Activated T-cell treated with anti-CD3 and anti-CD28 coated beads, Interleukin-2, amount 50 U/mL, for 4 hours (primary cell): ENCODE measurements at regions not wholly inside any gene's neighbourhood (a gene's known extent, or its start where the extent isn't known, plus 50 kb on each side); places are given as distances from the start of the nearest gene placed in this dataset.

Experiments used
- ATAC-seq, 2 donors: fragments of 200-7000 bp; cut with Tn5 transposase; one replicate each; pipeline ENCODE4 v1.10.0; 2021
- DNase-seq: peaks from one replicate; pipeline ENCODE4 v3.0.0-alpha.2; 2020
- H3K27me3 Mint-ChIP-seq: one replicate; pipeline ENCODE4 v1.8.0; 2021; ENCODE audit warnings: low read depth, mixed read lengths
- H3K36me3 Mint-ChIP-seq: one replicate; pipeline ENCODE4 v1.8.0; 2022; ENCODE audit warnings: mixed read lengths; ENCODE audit not compliant: insufficient read depth
- H3K4me1 Mint-ChIP-seq: one replicate; pipeline ENCODE4 v1.8.0; 2021; ENCODE audit warnings: low read depth, mixed read lengths
- H3K4me3 Mint-ChIP-seq: one replicate; pipeline ENCODE4 v1.8.0; 2021; ENCODE audit warnings: mild to moderate bottlenecking, moderate library complexity, mixed read lengths
- H3K9me3 Mint-ChIP-seq: one replicate; pipeline ENCODE4 v1.8.0; 2021; ENCODE audit warnings: mixed read lengths

- Mint-ChIP-seq H3K9me3 (no peaks in the 10 kb centered on the region), H3K36me3 (no peaks in the 10 kb centered on the region), H3K4me1 (no peaks in the 10 kb centered on the region), H3K4me3 (no peak overlapping the region), H3K27me3 (no peaks in the 10 kb centered on the region)
- ATAC-seq (no peak), DNase-seq (no peak)
Observed at GRCh38 chr13:104436555-104436954, 1370.3 kb upstream of the SLC10A2 start.

- Mint-ChIP-seq H3K27me3 (no peaks in the 10 kb centered on the region), H3K4me1 (no peaks in the 10 kb centered on the region), H3K36me3 (no peaks in the 10 kb centered on the region), H3K4me3 (no peak overlapping the region), H3K9me3 (peaks cover 3% of the 10 kb centered on the region)
- no peak for DNase-seq
- no peak for ATAC-seq
Observed at GRCh38 chr13:104431895-104432294, 1365.7 kb upstream of the SLC10A2 start.

GRCh38 chr13:104426435-104426834 lies 1360.2 kb upstream of the SLC10A2 start:
- H3K27me3 Mint-ChIP-seq = no peaks in the 10 kb centered on the region
- H3K4me3 Mint-ChIP-seq = no peak overlapping the region
- ATAC-seq (no peak), DNase-seq (no peak)
- H3K4me1 Mint-ChIP-seq = no peaks in the 10 kb centered on the region
- H3K9me3 Mint-ChIP-seq = peaks cover 3% of the 10 kb centered on the region
- H3K36me3 Mint-ChIP-seq = no peaks in the 10 kb centered on the region

GRCh38 chr13:104422668-104423067 lies 1356.5 kb upstream of the SLC10A2 start:
- H3K27me3 Mint-ChIP-seq = no peaks in the 10 kb centered on the region
- no peak for ATAC-seq

DNA sequence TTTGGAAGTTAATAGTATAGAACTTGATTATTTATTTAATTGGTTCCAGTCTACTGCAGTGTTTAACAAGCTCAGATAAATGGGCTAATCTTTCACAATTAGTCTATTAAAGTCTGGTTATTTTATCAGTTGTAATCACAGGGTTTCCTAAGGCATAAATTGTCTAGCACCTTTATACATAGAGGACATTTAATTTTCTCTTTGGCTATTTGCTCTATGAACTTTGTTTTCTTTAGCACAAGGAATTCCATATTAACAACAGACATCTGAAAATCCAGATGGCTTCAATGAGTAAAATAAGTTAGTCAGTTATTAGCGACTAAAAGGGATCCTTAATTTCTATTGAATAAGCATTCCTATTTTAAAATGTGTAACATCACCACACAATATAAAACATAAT lies 1350.8 kb upstream of the SLC10A2 start:
- Mint-ChIP-seq H3K9me3 (no peaks in the 10 kb centered on the region), H3K27me3 (no peaks in the 10 kb centered on the region), H3K36me3 (no peaks in the 10 kb centered on the region), H3K4me3 (no peak overlapping the region), H3K4me1 (no peaks in the 10 kb centered on the region)
- no peak for DNase-seq
- ATAC-seq = no peak

More at GRCh38 chr13:104422668-104423067, 1356.5 kb upstream of the SLC10A2 start:
- H3K36me3 Mint-ChIP-seq = no peaks in the 10 kb centered on the region
- no peak overlapping the region for H3K4me3 Mint-ChIP-seq
- no peaks in the 10 kb centered on the region for H3K9me3 Mint-ChIP-seq
- H3K4me1 Mint-ChIP-seq = no peaks in the 10 kb centered on the region
- no peak for DNase-seq

- Mint-ChIP-seq H3K4me1 (no peaks in the 10 kb centered on the region), H3K9me3 (no peaks in the 10 kb centered on the region), H3K36me3 (no peaks in the 10 kb centered on the region), H3K4me3 (no peak overlapping the region), H3K27me3 (no peaks in the 10 kb centered on the region)
- no peak for ATAC-seq
- no peak for DNase-seq
Observed at GRCh38 chr13:104414771-104415170, 1348.6 kb upstream of the SLC10A2 start.

- Mint-ChIP-seq H3K36me3 (no peaks in the 10 kb centered on the region), H3K4me3 (no peak overlapping the region), H3K4me1 (no peaks in the 10 kb centered on the region), H3K9me3 (no peaks in the 10 kb centered on the region), H3K27me3 (no peaks in the 10 kb centered on the region)
- ATAC-seq = no peak
- DNase-seq = no peak
Observed at GRCh38 chr13:104414181-104414580, 1348.0 kb upstream of the SLC10A2 start.

DNA sequence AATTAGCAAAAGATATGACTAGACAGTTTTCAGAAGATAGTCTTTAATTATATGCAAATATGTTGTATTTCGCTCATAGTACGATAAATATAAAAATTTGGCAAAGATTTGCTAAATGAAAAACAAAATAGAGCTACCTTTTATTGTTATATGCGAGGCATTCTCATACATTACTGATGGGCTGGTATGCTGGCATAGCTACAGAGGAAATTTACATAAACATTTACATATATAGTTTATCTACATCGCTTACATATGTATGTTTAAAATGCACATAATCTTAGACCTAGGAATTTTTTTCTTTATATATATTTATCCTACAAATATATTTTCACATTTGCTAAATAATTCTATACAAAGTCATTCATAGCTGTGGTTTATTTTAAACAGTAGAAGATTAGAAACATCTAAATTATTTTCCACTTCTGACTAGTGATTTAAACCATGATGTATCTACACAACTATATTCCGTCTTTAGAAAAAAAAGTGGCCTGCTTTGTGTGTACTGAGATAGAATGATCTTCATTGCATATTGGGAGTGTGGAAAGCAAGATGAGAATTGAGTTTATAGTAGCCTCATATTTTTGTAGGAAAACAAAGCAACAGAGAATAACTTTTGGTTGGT lies 1345.0 kb upstream of the SLC10A2 start:
- H3K9me3 Mint-ChIP-seq = peaks cover 3% of the 10 kb centered on the region
- DNase-seq (no peak), ATAC-seq (no peak)
- H3K4me1 Mint-ChIP-seq = no peaks in the 10 kb centered on the region
- no peaks in the 10 kb centered on the region for H3K36me3 Mint-ChIP-seq
- H3K27me3 Mint-ChIP-seq = no peaks in the 10 kb centered on the region
- no peak overlapping the region for H3K4me3 Mint-ChIP-seq

DNA sequence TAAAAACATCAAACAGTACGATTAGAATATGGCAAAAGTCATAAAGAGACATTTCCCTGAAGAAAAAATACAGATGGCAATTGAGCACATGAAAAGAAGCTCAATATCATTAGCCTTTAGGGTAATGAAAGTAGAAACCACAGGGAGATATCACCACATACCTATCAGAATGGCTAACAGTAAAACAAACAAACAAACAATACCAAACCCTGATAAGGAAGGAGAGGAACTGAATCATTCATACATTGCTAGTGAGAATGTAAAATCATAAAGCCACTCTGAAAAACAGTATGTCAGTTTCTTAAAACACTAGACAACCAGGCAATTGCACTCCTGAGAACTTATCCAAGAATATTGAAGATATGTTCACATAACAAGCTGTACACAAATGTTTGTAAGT lies 1342.5 kb upstream of the SLC10A2 start:
- no peaks in the 10 kb centered on the region for H3K36me3 Mint-ChIP-seq
- DNase-seq (no peak), ATAC-seq (no peak)
- H3K9me3 Mint-ChIP-seq = peaks cover 7% of the 10 kb centered on the region
- no peak overlapping the region for H3K4me3 Mint-ChIP-seq
- H3K27me3 Mint-ChIP-seq = no peaks in the 10 kb centered on the region
- H3K4me1 Mint-ChIP-seq = no peaks in the 10 kb centered on the region

DNA sequence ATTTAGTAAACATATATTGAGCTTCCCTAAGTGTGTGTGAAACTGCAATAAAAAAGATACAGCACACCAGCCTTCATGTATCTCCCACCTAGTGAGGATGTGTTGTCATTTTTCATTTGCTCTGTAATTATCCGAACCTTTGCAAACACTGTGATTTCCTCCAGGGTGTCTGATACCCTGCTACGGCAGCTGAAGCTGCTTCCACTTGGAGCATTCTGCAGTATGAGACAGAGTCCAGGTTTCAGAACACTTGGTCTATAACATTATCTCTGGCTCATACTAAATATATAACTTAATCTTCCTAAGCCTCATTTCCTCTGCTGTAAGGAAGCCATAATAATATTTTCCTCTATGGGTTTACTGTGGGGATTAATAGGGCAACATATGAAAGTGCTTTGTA lies 1338.1 kb upstream of the SLC10A2 start:
- ATAC-seq (no peak), DNase-seq (no peak)
- no peaks in the 10 kb centered on the region for H3K4me1 Mint-ChIP-seq
- H3K36me3 Mint-ChIP-seq = no peaks in the 10 kb centered on the region
- peaks cover 2% of the 10 kb centered on the region for H3K27me3 Mint-ChIP-seq
- no peak overlapping the region for H3K4me3 Mint-ChIP-seq
- H3K9me3 Mint-ChIP-seq = peaks cover 7% of the 10 kb centered on the region

DNA sequence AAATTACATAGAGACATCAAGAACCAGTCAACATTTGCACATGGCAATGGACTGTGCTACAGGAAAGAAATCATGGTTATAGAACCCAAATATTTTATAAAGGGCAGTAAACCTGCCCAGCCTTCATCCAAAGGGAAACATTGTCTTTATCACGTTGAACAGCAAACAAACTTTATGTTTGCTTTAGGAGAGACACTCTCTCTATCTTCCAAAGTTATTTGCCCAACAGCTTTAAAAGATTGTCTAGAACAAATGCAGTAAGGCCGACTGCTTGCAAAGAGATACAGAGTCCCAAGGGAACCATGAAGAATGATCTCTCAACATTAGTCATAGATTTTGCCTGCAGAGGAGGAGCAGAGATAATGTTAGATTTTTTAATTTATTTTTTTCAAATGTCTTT lies 1323.5 kb upstream of the SLC10A2 start:
- H3K4me1 Mint-ChIP-seq = no peaks in the 10 kb centered on the region
- H3K27me3 Mint-ChIP-seq = no peaks in the 10 kb centered on the region
- no peak for DNase-seq
- peaks cover 18% of the 10 kb centered on the region for H3K9me3 Mint-ChIP-seq
- no peaks in the 10 kb centered on the region for H3K36me3 Mint-ChIP-seq
- no peak overlapping the region for H3K4me3 Mint-ChIP-seq
- ATAC-seq = no peak

DNA sequence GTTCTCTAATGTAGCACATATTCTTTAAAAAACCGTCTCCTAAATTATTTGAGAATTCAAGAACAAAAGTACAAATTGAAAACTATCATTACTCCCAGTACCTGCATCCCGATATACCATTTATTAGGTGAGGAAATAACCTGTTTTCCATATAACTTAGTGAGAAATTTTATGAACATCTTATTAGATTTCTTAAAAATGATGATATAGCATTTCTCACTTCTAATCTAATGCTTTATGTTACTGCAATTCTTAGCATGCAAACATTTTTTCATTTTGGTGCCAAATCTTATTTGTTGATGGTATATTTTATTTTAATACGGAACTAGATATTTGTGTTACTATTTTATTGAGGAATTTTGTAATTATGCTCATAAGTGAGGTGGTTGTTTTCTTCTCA lies 1321.3 kb upstream of the SLC10A2 start:
- H3K36me3 Mint-ChIP-seq = no peaks in the 10 kb centered on the region
- peaks cover 12% of the 10 kb centered on the region for H3K9me3 Mint-ChIP-seq
- DNase-seq (no peak), ATAC-seq (no peak)
- no peaks in the 10 kb centered on the region for H3K27me3 Mint-ChIP-seq
- H3K4me3 Mint-ChIP-seq = no peak overlapping the region
- no peaks in the 10 kb centered on the region for H3K4me1 Mint-ChIP-seq

DNA sequence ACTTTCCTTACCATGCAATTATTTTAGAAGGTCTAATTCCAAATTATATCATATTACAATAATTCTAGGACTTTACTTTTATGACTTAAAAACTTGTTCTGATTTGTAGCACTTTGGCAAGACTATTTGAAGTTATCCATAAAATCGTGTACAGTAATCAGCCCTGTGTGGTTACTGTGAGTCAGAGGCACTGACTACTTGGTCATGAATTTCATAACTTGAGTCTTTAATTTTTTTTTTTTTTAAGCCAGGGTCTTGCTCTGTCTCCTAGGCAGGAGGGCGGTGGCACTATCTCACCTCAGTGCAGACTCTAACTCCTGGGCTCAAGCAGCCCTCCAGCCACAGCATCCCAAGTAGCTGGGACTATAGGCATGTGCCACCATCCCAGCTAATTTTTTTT lies 1319.2 kb upstream of the SLC10A2 start:
- no peak for DNase-seq
- no peak for ATAC-seq
- Mint-ChIP-seq H3K9me3 (peaks cover 3% of the 10 kb centered on the region), H3K36me3 (no peaks in the 10 kb centered on the region), H3K27me3 (no peaks in the 10 kb centered on the region), H3K4me3 (no peak overlapping the region), H3K4me1 (no peaks in the 10 kb centered on the region)

DNA sequence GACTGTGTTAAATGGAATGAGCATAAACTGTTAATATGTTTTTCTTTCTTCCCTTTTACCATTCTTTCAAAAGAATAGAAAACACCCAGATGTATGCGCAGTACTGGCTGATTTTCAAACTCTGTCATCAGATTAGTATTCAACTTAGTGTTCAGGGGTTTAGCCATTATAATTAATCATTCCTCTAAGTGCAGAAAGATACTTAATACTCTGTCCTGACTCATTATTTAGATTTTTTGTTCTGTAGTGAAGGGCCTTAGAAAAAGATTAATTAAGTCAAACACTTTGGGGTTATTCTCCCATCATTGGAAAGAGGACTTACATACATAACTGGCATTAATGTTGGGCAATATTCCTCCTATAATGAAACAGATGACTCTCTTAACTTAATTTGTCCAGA lies 1316.7 kb upstream of the SLC10A2 start:
- no peak overlapping the region for H3K4me3 Mint-ChIP-seq
- H3K4me1 Mint-ChIP-seq = no peaks in the 10 kb centered on the region
- DNase-seq (no peak), ATAC-seq (no peak)
- no peaks in the 10 kb centered on the region for H3K9me3 Mint-ChIP-seq
- no peaks in the 10 kb centered on the region for H3K36me3 Mint-ChIP-seq
- H3K27me3 Mint-ChIP-seq = no peaks in the 10 kb centered on the region

- Mint-ChIP-seq H3K9me3 (no peaks in the 10 kb centered on the region), H3K36me3 (no peaks in the 10 kb centered on the region), H3K4me3 (no peak overlapping the region), H3K4me1 (no peaks in the 10 kb centered on the region), H3K27me3 (no peaks in the 10 kb centered on the region)
- ATAC-seq (no peak), DNase-seq (no peak)
Observed at GRCh38 chr13:104376588-104376987, 1310.4 kb upstream of the SLC10A2 start.

GRCh38 chr13:104375614-104376013 lies 1309.4 kb upstream of the SLC10A2 start:
- Mint-ChIP-seq H3K27me3 (no peaks in the 10 kb centered on the region), H3K4me3 (no peak overlapping the region), H3K4me1 (no peaks in the 10 kb centered on the region), H3K9me3 (no peaks in the 10 kb centered on the region), H3K36me3 (no peaks in the 10 kb centered on the region)
- DNase-seq (no peak), ATAC-seq (no peak)
